Liver (tissue), 8 donors: ENCODE measurements at regions not wholly inside any gene's neighbourhood (a gene's known extent, or its start where the extent isn't known, plus 50 kb on each side); places are given as distances from the start of the nearest gene placed in this dataset.

ENCODE experiments used
- DNase-seq: peaks from one replicate; pipeline ENCODE4 v3.0.0-alpha.2; 2017; ENCODE audit warnings: low spot score
- H3K27ac ChIP-seq, 2 donors: one replicate each; pipeline ENCODE4 v1.7.0; 2013; ENCODE audit warnings: inconsistent platforms in 2 of 2, low read length in 2 of 2, control low read depth in 1 of 2, low read depth in 1 of 2, mild to moderate bottlenecking in 1 of 2
- H3K27me3 ChIP-seq, 4 donors: one replicate each; pipeline versions ENCODE4 v1.6.1 to v1.7.0; 2013; ENCODE audit warnings: low read length in 3 of 4, inconsistent platforms in 1 of 4, mild to moderate bottlenecking in 1 of 4, moderate library complexity in 1 of 4; ENCODE audit not compliant: control insufficient read depth in 4 of 4, insufficient read depth in 4 of 4
- H3K36me3 ChIP-seq, 4 donors: one replicate each; pipeline versions ENCODE4 v1.6.1 to v1.7.0; 2013; ENCODE audit warnings: low read length in 3 of 4, mild to moderate bottlenecking in 3 of 4, low read depth in 1 of 4, moderate library complexity in 1 of 4; ENCODE audit not compliant: control insufficient read depth in 4 of 4, insufficient read depth in 3 of 4
- H3K4me1 ChIP-seq, 4 donors: one replicate each; pipeline versions ENCODE4 v1.6.1 to v1.7.0; 2013; ENCODE audit warnings: low read length in 3 of 4, mild to moderate bottlenecking in 3 of 4, moderate library complexity in 1 of 4; ENCODE audit not compliant: control insufficient read depth in 4 of 4, insufficient read depth in 4 of 4
- H3K4me3 ChIP-seq, 3 donors: one replicate each; pipeline versions ENCODE4 v1.6.1 to v1.7.0; 2013; ENCODE audit warnings: low read length in 3 of 3, control low read depth in 1 of 3, low read depth in 1 of 3, mild to moderate bottlenecking in 1 of 3
- H3K9ac ChIP-seq, 2 donors: one replicate each; pipeline ENCODE4 v1.7.0; 2013; ENCODE audit warnings: low read length in 2 of 2, mild to moderate bottlenecking in 2 of 2, moderate library complexity in 2 of 2, control low read depth in 1 of 2, low read depth in 1 of 2
- H3K9me3 ChIP-seq, 4 donors: one replicate each; pipeline versions ENCODE4 v1.6.1 to v1.7.0; 2013; ENCODE audit warnings: low read length in 3 of 4; ENCODE audit not compliant: control insufficient read depth in 4 of 4
- EGR1 ChIP-seq, 2 donors: IDR thresholded peaks; 2 replicates each; pipeline ENCODE4 v1.6.1; 2016 to 2018; ENCODE audit warnings: antibody characterized with exemption in 2 of 2, low read depth in 2 of 2
- FOXA1 ChIP-seq: IDR thresholded peaks from 2 replicates; pipeline ENCODE4 v1.6.1; 2016; ENCODE audit warnings: antibody characterized with exemption
- GABPA ChIP-seq, 2 donors: IDR thresholded peaks in 1 of 2; conservative IDR thresholded peaks in 1 of 2; 2 replicates each; pipeline ENCODE4 v1.6.1; 2016; ENCODE audit warnings: antibody characterized with exemption in 2 of 2, mild to moderate bottlenecking in 1 of 2, moderate library complexity in 1 of 2
- HNF4A ChIP-seq, 2 donors: conservative IDR thresholded peaks; 2 replicates each; pipeline ENCODE4 v1.6.1; 2016; ENCODE audit warnings: antibody characterized with exemption in 2 of 2, mild to moderate bottlenecking in 2 of 2
- HNF4G ChIP-seq: IDR thresholded peaks from 2 replicates; pipeline ENCODE4 v1.6.1; 2016; ENCODE audit warnings: antibody characterized with exemption
- NR2F2 ChIP-seq: IDR thresholded peaks from 2 replicates; pipeline ENCODE4 v1.6.1; 2016; ENCODE audit warnings: antibody characterized with exemption
- RAD21 ChIP-seq, 2 donors: IDR thresholded peaks; 2 replicates each; pipeline ENCODE4 v1.6.1; 2016; ENCODE audit warnings: antibody characterized with exemption in 2 of 2, mild to moderate bottlenecking in 2 of 2
- RXRA ChIP-seq, 2 donors: IDR thresholded peaks; 2 replicates each; pipeline ENCODE4 v1.6.1; 2017 to 2018; ENCODE audit warnings: antibody characterized with exemption in 2 of 2, mild to moderate bottlenecking in 1 of 2
- SP1 ChIP-seq: IDR thresholded peaks from 2 replicates; pipeline ENCODE4 v1.6.1; 2018; ENCODE audit warnings: antibody characterized with exemption, mild to moderate bottlenecking
- TAF1 ChIP-seq: conservative IDR thresholded peaks from 2 replicates; pipeline ENCODE4 v1.6.1; 2016; ENCODE audit warnings: antibody characterized with exemption, mild to moderate bottlenecking
- YY1 ChIP-seq: IDR thresholded peaks from 2 replicates; pipeline ENCODE4 v1.6.1; 2016; ENCODE audit warnings: antibody characterized with exemption, mild to moderate bottlenecking
- WGBS: extraction: QIAGEN DNeasy Blood & Tissue Kit; methylation state at CpG from one replicate; pipeline ENCODE4 v1.1.7; 2013; 5-methylcytosine and 5-hydroxymethylcytosine counted together
- TF ChIP-seq, protein P1 (sequence below): IDR thresholded peaks from 2 replicates; pipeline ENCODE4 v1.6.1; 2016; ENCODE audit warnings: antibody characterized with exemption, mild to moderate bottlenecking
- TF ChIP-seq, protein P2 (sequence below): IDR thresholded peaks from 2 replicates; pipeline ENCODE4 v1.6.1; 2016; ENCODE audit warnings: antibody characterized with exemption
- TF ChIP-seq, protein P3 (sequence below): fragments of 150-350 bp; IDR thresholded peaks from 2 replicates; pipeline ENCODE4 v1.5.1; 2017; ENCODE audit warnings: improper control_type of control experiment, low read depth, low read length; ENCODE audit not compliant: missing input control
- TF ChIP-seq, protein P4 (sequence below): IDR thresholded peaks from 2 replicates; pipeline ENCODE4 v1.6.1; 2016; ENCODE audit warnings: antibody characterized with exemption
- TF ChIP-seq, protein P5 (sequence below): IDR thresholded peaks from 2 replicates; pipeline ENCODE4 v1.6.1; 2016; ENCODE audit warnings: antibody characterized with exemption
- donor health status: healthy.
- donor health status: healthy.
- donor health status: healthy.
- donor health status: healthy.
- donor health status: healthy.

DNA sequence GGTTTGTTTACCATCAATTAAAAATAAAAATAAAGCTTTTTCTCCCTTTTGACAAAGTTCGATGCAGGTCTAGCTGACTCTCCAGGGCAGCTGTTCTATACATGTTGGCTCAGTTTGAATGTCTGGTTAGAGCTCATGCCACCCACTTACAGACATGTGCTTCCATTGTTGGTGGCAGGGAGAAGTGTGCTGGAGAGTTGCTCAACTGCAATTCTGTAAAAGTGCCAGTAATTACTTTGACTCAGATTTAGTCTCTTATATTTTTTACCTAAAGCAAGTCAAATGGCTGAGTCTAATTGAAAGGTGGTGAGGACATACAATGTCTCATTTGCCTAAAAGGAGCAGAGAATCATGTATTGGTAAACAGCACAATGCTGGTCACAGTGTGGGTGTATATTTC, 609.1 kb upstream of the SYT4 start:
- no peak for DNase-seq
- no peak for TF ChIP-seq TAF1
- no peak for TF ChIP-seq GABPA (IDR thresholded peaks at IDR 0.05 in 1 of 2, conservative IDR thresholded peaks at IDR 0.05 in 1 of 2)
- TF ChIP-seq HNF4G, result no peak
- 87% methylated on average over 1 of the region's 1 CpG for WGBS
- H3K27ac ChIP-seq, result no peak overlapping the region
- no peaks in the 10 kb centered on the region for H3K4me1 ChIP-seq
- no peaks in the 10 kb centered on the region for H3K9me3 ChIP-seq
- no peaks in the 10 kb centered on the region for H3K36me3 ChIP-seq
- H3K4me3 ChIP-seq, result no peak overlapping the region
- H3K27me3 ChIP-seq, result no peaks in the 10 kb centered on the region
- no peak overlapping the region for H3K9ac ChIP-seq

DNA sequence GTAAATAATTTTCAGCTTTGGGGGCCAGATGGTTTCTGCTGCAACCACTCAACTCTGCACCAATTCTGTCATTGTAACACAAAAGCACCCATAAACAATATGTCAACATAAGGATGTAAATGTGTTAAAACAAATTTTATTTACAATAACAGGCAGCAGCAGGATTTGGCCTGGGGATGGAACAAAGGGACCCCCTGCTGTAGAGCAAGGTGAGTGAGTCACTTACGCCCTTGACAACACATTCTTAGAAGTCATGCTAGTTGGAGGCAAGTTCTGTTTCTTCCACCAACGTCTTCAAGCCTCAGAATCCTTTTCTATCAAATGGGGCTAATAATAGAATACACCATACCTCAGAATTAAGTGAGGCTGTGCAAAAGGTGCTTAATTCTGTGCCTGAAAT, 610.2 kb upstream of the SYT4 start:
- Histone ChIP-seq H3K4me1 (no peaks in the 10 kb centered on the region), H3K4me3 (no peak overlapping the region), H3K9ac (no peak overlapping the region), H3K27ac (no peak overlapping the region), H3K36me3 (no peaks in the 10 kb centered on the region), H3K9me3 (no peaks in the 10 kb centered on the region), H3K27me3 (no peaks in the 10 kb centered on the region)
- WGBS, result 48% methylated on average over 2 of the region's 2 CpGs
- TF ChIP-seq YY1 (no peak), NR2F2 (no peak), FOXA1 (no peak), HNF4G (no peak), RXRA (IDR thresholded peaks at IDR 0.05) (no peak), SP1 (no peak), TAF1 (no peak), GABPA (IDR thresholded peaks at IDR 0.05 in 1 of 2, conservative IDR thresholded peaks at IDR 0.05 in 1 of 2) (no peak), HNF4A (conservative IDR thresholded peaks at IDR 0.05) (no peak), RAD21 (IDR thresholded peaks at IDR 0.05) (no peak), EGR1 (IDR thresholded peaks at IDR 0.05; ENCODE audit: low read depth in 2 of 2) (no peak)
- TF ChIP-seq, protein P1, sequence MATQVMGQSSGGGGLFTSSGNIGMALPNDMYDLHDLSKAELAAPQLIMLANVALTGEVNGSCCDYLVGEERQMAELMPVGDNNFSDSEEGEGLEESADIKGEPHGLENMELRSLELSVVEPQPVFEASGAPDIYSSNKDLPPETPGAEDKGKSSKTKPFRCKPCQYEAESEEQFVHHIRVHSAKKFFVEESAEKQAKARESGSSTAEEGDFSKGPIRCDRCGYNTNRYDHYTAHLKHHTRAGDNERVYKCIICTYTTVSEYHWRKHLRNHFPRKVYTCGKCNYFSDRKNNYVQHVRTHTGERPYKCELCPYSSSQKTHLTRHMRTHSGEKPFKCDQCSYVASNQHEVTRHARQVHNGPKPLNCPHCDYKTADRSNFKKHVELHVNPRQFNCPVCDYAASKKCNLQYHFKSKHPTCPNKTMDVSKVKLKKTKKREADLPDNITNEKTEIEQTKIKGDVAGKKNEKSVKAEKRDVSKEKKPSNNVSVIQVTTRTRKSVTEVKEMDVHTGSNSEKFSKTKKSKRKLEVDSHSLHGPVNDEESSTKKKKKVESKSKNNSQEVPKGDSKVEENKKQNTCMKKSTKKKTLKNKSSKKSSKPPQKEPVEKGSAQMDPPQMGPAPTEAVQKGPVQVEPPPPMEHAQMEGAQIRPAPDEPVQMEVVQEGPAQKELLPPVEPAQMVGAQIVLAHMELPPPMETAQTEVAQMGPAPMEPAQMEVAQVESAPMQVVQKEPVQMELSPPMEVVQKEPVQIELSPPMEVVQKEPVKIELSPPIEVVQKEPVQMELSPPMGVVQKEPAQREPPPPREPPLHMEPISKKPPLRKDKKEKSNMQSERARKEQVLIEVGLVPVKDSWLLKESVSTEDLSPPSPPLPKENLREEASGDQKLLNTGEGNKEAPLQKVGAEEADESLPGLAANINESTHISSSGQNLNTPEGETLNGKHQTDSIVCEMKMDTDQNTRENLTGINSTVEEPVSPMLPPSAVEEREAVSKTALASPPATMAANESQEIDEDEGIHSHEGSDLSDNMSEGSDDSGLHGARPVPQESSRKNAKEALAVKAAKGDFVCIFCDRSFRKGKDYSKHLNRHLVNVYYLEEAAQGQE, result no peak
- TF ChIP-seq, protein P2, sequence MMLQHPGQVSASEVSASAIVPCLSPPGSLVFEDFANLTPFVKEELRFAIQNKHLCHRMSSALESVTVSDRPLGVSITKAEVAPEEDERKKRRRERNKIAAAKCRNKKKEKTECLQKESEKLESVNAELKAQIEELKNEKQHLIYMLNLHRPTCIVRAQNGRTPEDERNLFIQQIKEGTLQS, result no peak
- DNase-seq, result no peak

DNA sequence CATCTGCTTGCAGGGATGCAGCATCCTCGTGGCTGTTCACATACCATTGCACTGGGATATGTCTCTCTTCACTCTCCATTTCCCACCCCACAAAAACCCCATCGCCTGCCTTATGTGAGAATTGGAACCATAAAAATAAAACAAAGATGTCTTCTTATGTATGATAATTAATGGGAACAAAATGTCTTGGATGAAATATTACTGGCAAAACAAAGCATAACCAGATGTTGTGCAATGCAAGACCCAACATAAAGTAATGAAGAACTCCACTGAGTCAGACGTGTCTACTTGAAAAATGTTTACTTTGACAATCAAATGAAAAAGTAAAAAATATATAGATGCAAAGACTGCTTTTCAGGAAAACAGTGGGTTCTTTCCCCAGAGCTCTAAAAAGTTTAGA, 611.3 kb upstream of the SYT4 start:
- DNase-seq, result no peak
- Histone ChIP-seq H3K9ac (no peak overlapping the region), H3K27ac (no peak overlapping the region), H3K4me3 (no peak overlapping the region), H3K9me3 (no peaks in the 10 kb centered on the region), H3K4me1 (no peaks in the 10 kb centered on the region), H3K27me3 (no peaks in the 10 kb centered on the region), H3K36me3 (no peaks in the 10 kb centered on the region)
- WGBS, result 49% methylated on average over 3 of the region's 3 CpGs
- TF ChIP-seq HNF4A (conservative IDR thresholded peaks at IDR 0.05) (no peak), SP1 (no peak), HNF4G (no peak), YY1 (no peak), NR2F2 (no peak), EGR1 (IDR thresholded peaks at IDR 0.05; ENCODE audit: low read depth in 2 of 2) (no peak), RXRA (IDR thresholded peaks at IDR 0.05) (no peak), GABPA (IDR thresholded peaks at IDR 0.05 in 1 of 2, conservative IDR thresholded peaks at IDR 0.05 in 1 of 2) (no peak)
- TF ChIP-seq, protein P1, result no peak
- TF ChIP-seq, protein P3, sequence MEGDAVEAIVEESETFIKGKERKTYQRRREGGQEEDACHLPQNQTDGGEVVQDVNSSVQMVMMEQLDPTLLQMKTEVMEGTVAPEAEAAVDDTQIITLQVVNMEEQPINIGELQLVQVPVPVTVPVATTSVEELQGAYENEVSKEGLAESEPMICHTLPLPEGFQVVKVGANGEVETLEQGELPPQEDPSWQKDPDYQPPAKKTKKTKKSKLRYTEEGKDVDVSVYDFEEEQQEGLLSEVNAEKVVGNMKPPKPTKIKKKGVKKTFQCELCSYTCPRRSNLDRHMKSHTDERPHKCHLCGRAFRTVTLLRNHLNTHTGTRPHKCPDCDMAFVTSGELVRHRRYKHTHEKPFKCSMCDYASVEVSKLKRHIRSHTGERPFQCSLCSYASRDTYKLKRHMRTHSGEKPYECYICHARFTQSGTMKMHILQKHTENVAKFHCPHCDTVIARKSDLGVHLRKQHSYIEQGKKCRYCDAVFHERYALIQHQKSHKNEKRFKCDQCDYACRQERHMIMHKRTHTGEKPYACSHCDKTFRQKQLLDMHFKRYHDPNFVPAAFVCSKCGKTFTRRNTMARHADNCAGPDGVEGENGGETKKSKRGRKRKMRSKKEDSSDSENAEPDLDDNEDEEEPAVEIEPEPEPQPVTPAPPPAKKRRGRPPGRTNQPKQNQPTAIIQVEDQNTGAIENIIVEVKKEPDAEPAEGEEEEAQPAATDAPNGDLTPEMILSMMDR, result no peak
- TF ChIP-seq, protein P4, sequence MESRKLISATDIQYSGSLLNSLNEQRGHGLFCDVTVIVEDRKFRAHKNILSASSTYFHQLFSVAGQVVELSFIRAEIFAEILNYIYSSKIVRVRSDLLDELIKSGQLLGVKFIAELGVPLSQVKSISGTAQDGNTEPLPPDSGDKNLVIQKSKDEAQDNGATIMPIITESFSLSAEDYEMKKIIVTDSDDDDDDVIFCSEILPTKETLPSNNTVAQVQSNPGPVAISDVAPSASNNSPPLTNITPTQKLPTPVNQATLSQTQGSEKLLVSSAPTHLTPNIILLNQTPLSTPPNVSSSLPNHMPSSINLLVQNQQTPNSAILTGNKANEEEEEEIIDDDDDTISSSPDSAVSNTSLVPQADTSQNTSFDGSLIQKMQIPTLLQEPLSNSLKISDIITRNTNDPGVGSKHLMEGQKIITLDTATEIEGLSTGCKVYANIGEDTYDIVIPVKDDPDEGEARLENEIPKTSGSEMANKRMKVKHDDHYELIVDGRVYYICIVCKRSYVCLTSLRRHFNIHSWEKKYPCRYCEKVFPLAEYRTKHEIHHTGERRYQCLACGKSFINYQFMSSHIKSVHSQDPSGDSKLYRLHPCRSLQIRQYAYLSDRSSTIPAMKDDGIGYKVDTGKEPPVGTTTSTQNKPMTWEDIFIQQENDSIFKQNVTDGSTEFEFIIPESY, result no peak
- TF ChIP-seq, protein P5, sequence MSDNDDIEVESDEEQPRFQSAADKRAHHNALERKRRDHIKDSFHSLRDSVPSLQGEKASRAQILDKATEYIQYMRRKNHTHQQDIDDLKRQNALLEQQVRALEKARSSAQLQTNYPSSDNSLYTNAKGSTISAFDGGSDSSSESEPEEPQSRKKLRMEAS, result no peak
